ENCODE measurements at regions not wholly inside any gene's neighbourhood (a gene's known extent, or its start where the extent isn't known, plus 50 kb on each side); places are given as distances from the start of the nearest gene placed in this dataset.
"Not testable (repeated sequence)": the region's sequence is repeated elsewhere in the genome, so short reads cannot be mapped to it uniquely, and the experiment has no call there.

DNA sequence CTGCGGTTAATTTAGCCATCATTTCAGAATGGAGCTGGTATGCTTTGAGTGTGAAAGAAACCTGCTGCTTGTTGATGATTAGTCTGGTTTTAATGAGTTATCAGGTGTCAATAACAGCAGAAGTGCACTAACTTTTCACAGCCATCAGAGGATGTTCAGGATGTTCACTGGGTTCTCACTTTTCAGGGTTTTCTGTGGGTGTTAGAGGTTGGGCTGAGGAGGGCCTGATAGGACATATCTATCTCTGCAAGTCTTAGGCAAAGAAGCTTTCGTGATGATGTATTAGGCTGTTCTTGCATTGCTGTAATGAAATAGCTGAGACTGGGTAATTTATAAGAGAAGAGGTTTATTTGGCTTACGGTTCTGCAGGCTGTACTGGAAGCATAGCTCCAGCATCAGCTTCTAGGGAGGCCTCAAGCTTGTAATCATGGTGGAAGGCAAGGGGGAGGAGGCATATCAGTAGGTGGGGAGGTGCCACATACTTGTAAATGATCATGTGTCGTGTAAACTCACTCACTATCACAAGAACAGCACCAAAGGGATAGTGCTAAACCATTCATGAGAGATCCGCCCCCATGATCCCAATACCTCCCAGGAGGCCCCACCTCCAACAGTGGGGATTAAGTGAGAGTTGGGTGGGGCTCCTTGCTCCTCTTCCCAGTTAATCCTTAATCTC is 376.2 kb downstream of the NPIPA7 start:
- H3K4me1 ChIP-seq (ENCODE audit: control insufficient read depth, low read depth, low read length); H3K36me3 ChIP-seq (ENCODE audit: control insufficient read depth, low read depth, low read length); H3K4me3 ChIP-seq (ENCODE audit: low read length); H3K27ac ChIP-seq (ENCODE audit: low read length); H3K27me3 ChIP-seq (ENCODE audit: control insufficient read depth, insufficient read depth, low read length); H3K9me3 ChIP-seq (ENCODE audit: control insufficient read depth, low read depth, low read length); H3K9ac ChIP-seq (ENCODE audit: low read length): not testable (repeated sequence)

DNA sequence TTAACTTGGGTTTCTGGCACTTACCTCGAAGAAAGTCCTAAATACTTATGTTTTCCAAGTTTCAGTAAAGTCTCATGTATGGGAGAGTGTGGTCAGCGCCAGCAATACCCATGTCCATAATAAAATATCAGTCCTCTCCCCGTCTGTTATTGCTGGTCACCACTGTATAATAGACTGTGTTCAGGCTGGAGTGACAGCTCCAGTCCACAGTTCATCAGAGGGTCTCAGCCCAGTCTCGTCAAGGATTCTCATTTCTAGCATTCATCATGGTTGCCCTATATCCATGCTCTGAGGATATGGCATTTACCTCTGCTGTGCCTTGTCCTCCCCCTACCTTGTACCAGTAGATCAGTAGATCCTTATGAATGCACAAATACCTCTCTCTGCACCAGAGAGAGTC is 384.5 kb downstream of the NPIPA7 start:
- H3K9ac ChIP-seq (ENCODE audit: low read length) = no peak overlapping the region
- H3K9me3 ChIP-seq (ENCODE audit: control insufficient read depth, low read depth, low read length) = no peaks in the 10 kb centered on the region
- no peaks in the 10 kb centered on the region for H3K4me1 ChIP-seq (ENCODE audit: control insufficient read depth, low read depth, low read length)
- no peak overlapping the region for H3K27ac ChIP-seq (ENCODE audit: low read length)
- no peaks in the 10 kb centered on the region for H3K27me3 ChIP-seq (ENCODE audit: control insufficient read depth, insufficient read depth, low read length)
- no peaks in the 10 kb centered on the region for H3K36me3 ChIP-seq (ENCODE audit: control insufficient read depth, low read depth, low read length)
- H3K4me3 ChIP-seq (ENCODE audit: low read length) = no peak overlapping the region

DNA sequence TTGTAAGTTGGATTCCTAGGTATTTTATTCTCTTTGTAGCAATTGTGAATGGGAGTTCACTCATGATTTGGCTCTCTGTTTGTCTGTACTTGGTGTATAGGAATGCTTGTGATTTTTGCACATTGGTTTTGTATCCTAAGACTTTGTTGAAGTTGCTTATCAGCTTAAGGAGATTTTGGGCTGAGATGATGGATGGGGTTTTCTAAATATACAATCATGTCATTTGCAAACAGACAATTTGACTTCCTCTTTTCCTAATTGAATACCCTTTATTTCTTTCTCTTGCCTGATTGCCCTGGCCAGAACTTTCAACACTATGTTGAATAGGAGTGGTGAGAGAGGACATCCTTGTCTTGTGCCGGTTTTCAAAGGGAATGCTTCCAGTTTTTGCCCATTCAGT is 391.8 kb downstream of the NPIPA7 start:
- not testable (repeated sequence) for H3K9me3 ChIP-seq (ENCODE audit: control insufficient read depth, low read depth, low read length); H3K9ac ChIP-seq (ENCODE audit: low read length); H3K36me3 ChIP-seq (ENCODE audit: control insufficient read depth, low read depth, low read length); H3K27ac ChIP-seq (ENCODE audit: low read length); H3K4me1 ChIP-seq (ENCODE audit: control insufficient read depth, low read depth, low read length); H3K27me3 ChIP-seq (ENCODE audit: control insufficient read depth, insufficient read depth, low read length); H3K4me3 ChIP-seq (ENCODE audit: low read length)

DNA sequence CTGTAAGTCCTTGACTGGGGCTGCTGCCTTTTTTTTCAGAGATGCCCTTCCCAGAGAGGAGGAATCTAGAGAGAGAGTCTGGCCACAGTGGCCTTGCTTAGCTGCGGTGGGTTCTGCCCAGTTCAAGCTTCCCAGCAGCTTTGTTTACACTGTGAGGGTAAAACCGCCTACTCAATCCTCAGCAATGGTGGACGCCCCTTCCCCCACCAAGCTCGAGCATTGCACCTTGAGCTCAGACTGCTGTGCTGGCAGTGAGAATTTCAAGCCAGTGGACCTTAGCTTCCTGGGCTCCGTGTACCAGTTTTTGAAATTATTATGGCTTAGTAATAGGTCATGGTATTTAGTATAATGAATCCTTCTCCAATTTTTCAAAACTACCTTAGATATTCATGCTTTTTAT is 395.4 kb downstream of the NPIPA7 start:
- Histone ChIP-seq H3K27me3 (ENCODE audit: control insufficient read depth, insufficient read depth, low read length) (no peaks in the 10 kb centered on the region), H3K9ac (ENCODE audit: low read length) (no peak overlapping the region), H3K27ac (ENCODE audit: low read length) (no peak overlapping the region), H3K4me1 (ENCODE audit: control insufficient read depth, low read depth, low read length) (no peaks in the 10 kb centered on the region), H3K36me3 (ENCODE audit: control insufficient read depth, low read depth, low read length) (no peaks in the 10 kb centered on the region), H3K4me3 (ENCODE audit: low read length) (no peak overlapping the region), H3K9me3 (ENCODE audit: control insufficient read depth, low read depth, low read length) (no peaks in the 10 kb centered on the region)

DNA sequence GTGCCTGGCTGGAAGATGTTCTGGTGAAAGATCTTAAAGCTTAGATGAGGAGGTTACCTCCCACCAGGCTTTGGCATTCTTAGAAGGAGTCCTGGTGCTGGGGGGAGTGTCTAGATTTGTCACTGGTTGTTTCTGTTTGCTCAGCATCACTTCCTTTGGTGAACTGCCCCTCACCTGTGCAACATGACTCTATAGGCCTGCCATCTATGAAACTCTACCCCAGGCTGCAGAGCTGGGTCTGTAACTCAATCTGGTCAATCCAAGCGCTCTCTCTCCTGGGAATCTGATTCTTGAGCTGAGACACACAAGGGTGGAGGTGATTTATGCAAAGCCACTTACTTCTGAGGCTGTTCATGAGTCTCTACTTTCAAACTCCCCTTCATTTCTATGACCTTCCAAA is 399.4 kb downstream of the NPIPA7 start:
- H3K36me3 ChIP-seq (ENCODE audit: control insufficient read depth, low read depth, low read length) = no peaks in the 10 kb centered on the region
- H3K27me3 ChIP-seq (ENCODE audit: control insufficient read depth, insufficient read depth, low read length) = no peaks in the 10 kb centered on the region
- H3K9ac ChIP-seq (ENCODE audit: low read length) = no peak overlapping the region
- peaks cover 17% of the 10 kb centered on the region for H3K4me1 ChIP-seq (ENCODE audit: control insufficient read depth, low read depth, low read length)
- H3K27ac ChIP-seq (ENCODE audit: low read length) = no peak overlapping the region
- H3K4me3 ChIP-seq (ENCODE audit: low read length) = no peak overlapping the region
- no peaks in the 10 kb centered on the region for H3K9me3 ChIP-seq (ENCODE audit: control insufficient read depth, low read depth, low read length)

DNA sequence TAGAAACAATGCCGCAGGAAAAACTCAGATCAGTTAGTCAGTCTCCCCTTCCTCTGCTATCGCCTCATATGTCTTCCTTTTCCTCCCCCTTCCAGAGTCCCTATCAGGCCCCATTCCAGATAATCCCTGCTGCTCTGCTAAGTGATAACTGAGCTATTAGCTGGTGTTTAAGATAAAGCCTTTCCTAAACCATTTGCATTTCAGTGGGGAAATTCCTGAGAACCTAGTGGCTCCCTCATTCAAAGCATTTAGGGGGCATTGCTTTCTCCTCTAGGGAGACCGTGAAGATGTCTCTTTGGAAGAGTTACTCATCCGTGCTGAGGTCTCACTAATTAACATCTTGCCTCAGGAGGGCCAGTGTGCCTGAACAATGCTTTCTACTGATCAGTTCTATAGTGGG is 401.6 kb downstream of the NPIPA7 start:
- H3K9ac ChIP-seq (ENCODE audit: low read length) = no peak overlapping the region
- H3K4me1 ChIP-seq (ENCODE audit: control insufficient read depth, low read depth, low read length) = peaks cover 28% of the 10 kb centered on the region
- H3K36me3 ChIP-seq (ENCODE audit: control insufficient read depth, low read depth, low read length) = no peaks in the 10 kb centered on the region
- no peak overlapping the region for H3K27ac ChIP-seq (ENCODE audit: low read length)
- H3K9me3 ChIP-seq (ENCODE audit: control insufficient read depth, low read depth, low read length) = no peaks in the 10 kb centered on the region
- no peak overlapping the region for H3K4me3 ChIP-seq (ENCODE audit: low read length)
- H3K27me3 ChIP-seq (ENCODE audit: control insufficient read depth, insufficient read depth, low read length) = no peaks in the 10 kb centered on the region

DNA sequence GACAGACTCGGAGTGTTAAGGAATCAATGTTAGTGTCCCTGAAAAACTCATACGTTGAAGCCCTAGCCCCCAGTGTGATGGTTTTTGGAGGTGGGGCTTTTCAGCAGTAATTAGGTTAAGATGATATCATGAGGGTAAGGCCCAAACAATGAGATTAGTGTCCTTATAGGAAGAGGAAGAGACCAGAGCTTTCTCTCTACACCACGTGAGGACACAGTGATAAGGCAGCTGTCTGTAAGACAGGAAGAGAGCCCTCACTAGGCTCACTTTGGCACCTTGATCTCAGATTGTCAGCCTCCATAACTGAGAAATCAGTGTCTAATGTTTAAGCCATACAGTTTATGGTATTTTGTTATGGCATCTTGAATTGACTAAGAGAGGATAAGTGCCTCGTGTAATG is 403.2 kb downstream of the NPIPA7 start:
- Histone ChIP-seq H3K9ac (ENCODE audit: low read length) (no peak overlapping the region), H3K27ac (ENCODE audit: low read length) (no peak overlapping the region), H3K27me3 (ENCODE audit: control insufficient read depth, insufficient read depth, low read length) (no peaks in the 10 kb centered on the region), H3K36me3 (ENCODE audit: control insufficient read depth, low read depth, low read length) (no peaks in the 10 kb centered on the region), H3K9me3 (ENCODE audit: control insufficient read depth, low read depth, low read length) (no peaks in the 10 kb centered on the region), H3K4me1 (ENCODE audit: control insufficient read depth, low read depth, low read length) (peaks cover 28% of the 10 kb centered on the region), H3K4me3 (ENCODE audit: low read length) (no peak overlapping the region)

DNA sequence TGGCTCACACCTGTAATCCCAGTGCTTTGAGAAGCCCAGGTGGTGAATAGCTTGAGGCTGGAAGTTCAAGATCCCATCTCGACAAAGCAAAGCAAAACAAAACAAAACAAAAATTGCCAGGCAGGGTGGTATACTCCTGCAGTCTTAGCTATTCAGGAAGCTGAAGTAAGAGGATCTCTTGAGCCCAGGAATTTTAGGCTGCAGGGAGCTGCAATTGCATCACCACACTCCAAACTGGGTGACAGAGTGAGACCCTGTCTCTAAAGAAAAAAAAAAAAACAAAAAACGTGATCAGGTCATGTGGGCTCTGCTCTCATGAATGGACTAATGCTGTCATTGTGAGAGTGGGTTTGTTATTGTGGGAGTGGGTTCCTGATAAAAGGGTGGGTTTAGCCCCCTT is 409.1 kb downstream of the NPIPA7 start:
- peaks cover 21% of the 10 kb centered on the region for H3K4me1 ChIP-seq (ENCODE audit: control insufficient read depth, low read depth, low read length)
- no peaks in the 10 kb centered on the region for H3K27me3 ChIP-seq (ENCODE audit: control insufficient read depth, insufficient read depth, low read length)
- H3K36me3 ChIP-seq (ENCODE audit: control insufficient read depth, low read depth, low read length) = no peaks in the 10 kb centered on the region
- H3K9ac ChIP-seq (ENCODE audit: low read length) = no peak overlapping the region
- no peak overlapping the region for H3K4me3 ChIP-seq (ENCODE audit: low read length)
- H3K27ac ChIP-seq (ENCODE audit: low read length) = no peak overlapping the region
- peaks cover 11% of the 10 kb centered on the region for H3K9me3 ChIP-seq (ENCODE audit: control insufficient read depth, low read depth, low read length)

DNA sequence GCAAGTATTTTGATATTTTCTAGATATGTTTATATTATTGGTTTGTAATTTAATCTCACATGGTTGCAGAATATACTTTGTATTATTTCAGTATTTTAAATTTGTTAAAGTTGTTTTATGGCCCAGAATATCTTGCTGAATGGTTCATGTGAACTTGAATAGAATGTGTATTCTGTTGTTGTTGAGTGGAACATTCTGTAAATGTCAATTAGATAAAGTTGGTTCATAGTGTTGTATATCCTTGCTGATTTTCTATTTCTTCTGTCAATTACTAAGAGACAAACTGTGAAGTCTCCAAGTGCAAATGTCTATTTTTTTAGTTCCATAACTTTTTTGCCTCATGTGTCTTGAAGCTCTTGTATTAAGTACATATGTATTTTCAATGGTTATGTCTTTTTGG is 411.7 kb downstream of the NPIPA7 start:
- Histone ChIP-seq H3K4me1 (ENCODE audit: control insufficient read depth, low read depth, low read length) (peaks cover 6% of the 10 kb centered on the region), H3K4me3 (ENCODE audit: low read length) (no peak overlapping the region), H3K27ac (ENCODE audit: low read length) (no peak overlapping the region), H3K9ac (ENCODE audit: low read length) (no peak overlapping the region), H3K27me3 (ENCODE audit: control insufficient read depth, insufficient read depth, low read length) (no peaks in the 10 kb centered on the region), H3K36me3 (ENCODE audit: control insufficient read depth, low read depth, low read length) (no peaks in the 10 kb centered on the region), H3K9me3 (ENCODE audit: control insufficient read depth, low read depth, low read length) (peaks cover 11% of the 10 kb centered on the region)

DNA sequence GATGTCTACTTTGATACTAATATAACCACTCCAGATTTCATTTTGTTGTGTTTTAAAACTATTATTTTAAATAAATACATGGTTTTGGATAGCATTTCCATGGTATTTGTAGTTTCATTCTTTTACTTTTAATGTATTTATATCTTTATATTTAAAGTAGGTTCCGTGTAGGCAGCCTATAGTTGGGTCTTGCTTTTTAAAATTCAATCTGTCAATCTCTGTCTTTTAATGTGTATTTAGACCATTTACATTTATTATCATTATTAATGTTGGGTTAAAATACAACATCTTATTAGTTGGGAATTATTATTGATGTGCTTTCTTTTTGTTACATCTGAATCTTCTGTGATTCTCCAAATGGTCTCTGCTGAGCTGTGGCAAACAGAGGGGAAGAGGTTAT is 412.1 kb downstream of the NPIPA7 start:
- H3K9ac ChIP-seq (ENCODE audit: low read length) = no peak overlapping the region
- no peaks in the 10 kb centered on the region for H3K27me3 ChIP-seq (ENCODE audit: control insufficient read depth, insufficient read depth, low read length)
- H3K9me3 ChIP-seq (ENCODE audit: control insufficient read depth, low read depth, low read length) = peaks cover 11% of the 10 kb centered on the region
- no peak overlapping the region for H3K4me3 ChIP-seq (ENCODE audit: low read length)
- H3K27ac ChIP-seq (ENCODE audit: low read length) = no peak overlapping the region
- peaks cover 6% of the 10 kb centered on the region for H3K4me1 ChIP-seq (ENCODE audit: control insufficient read depth, low read depth, low read length)
- H3K36me3 ChIP-seq (ENCODE audit: control insufficient read depth, low read depth, low read length) = no peaks in the 10 kb centered on the region

DNA sequence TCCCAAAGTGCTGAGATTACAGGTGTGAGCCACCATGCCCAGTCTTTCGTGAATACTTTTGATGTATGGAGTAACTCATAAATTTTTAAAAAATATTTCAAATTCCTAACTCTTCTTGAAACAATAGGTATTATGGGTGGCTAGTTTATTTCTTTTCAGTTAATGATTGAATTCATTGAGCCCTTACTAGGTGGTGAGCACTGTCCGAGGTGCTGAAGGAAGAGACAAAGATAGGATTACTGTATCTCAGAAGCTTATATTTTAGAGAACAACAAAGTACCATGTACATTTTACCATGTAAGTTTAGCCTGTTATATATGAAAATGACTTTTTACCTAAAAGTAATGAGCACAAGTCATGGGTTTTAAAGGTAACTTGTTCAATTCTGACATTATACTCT is 418.3 kb downstream of the NPIPA7 start:
- H3K27ac ChIP-seq (ENCODE audit: low read length) = no peak overlapping the region
- H3K9me3 ChIP-seq (ENCODE audit: control insufficient read depth, low read depth, low read length) = no peaks in the 10 kb centered on the region
- H3K9ac ChIP-seq (ENCODE audit: low read length) = no peak overlapping the region
- no peaks in the 10 kb centered on the region for H3K27me3 ChIP-seq (ENCODE audit: control insufficient read depth, insufficient read depth, low read length)
- no peak overlapping the region for H3K4me3 ChIP-seq (ENCODE audit: low read length)
- no peaks in the 10 kb centered on the region for H3K4me1 ChIP-seq (ENCODE audit: control insufficient read depth, low read depth, low read length)
- H3K36me3 ChIP-seq (ENCODE audit: control insufficient read depth, low read depth, low read length) = no peaks in the 10 kb centered on the region

DNA sequence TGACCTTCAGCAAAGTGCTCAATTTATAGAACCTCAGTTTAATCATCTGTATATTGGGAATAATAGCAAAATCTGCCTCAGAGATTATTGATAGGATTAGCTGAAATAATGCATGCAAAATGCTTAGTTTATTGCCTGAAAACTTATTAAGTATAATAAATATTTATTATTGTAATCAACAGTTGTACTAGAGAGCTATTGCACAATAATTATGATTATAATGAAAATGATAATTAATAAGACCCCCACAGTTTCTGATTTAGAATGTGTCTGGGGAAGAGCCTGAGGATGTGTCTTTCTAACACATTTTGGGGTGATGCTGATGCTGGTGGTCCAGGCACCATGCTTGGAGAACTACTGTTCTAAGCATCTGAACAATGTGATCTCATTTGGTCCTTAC is 419.6 kb downstream of the NPIPA7 start:
- Histone ChIP-seq H3K27ac (ENCODE audit: low read length) (no peak overlapping the region), H3K9ac (ENCODE audit: low read length) (no peak overlapping the region), H3K4me1 (ENCODE audit: control insufficient read depth, low read depth, low read length) (no peaks in the 10 kb centered on the region), H3K4me3 (ENCODE audit: low read length) (no peak overlapping the region), H3K36me3 (ENCODE audit: control insufficient read depth, low read depth, low read length) (no peaks in the 10 kb centered on the region), H3K9me3 (ENCODE audit: control insufficient read depth, low read depth, low read length) (no peaks in the 10 kb centered on the region), H3K27me3 (ENCODE audit: control insufficient read depth, insufficient read depth, low read length) (no peaks in the 10 kb centered on the region)

All from iPS-18a (cell line).